GM23248 (cell line): ENCODE measurements at regions not wholly inside any gene's neighbourhood (a gene's known extent, or its start where the extent isn't known, plus 50 kb on each side); places are given as distances from the start of the nearest gene placed in this dataset.

Experiments
- EZH2 ChIP-seq: fragments of 200-600 bp; sonication (generic); IDR thresholded peaks from 2 replicates; pipeline ENCODE4 v1.6.1; 2018; ENCODE audit warnings: antibody characterized with exemption, mild to moderate bottlenecking; ENCODE audit not compliant: insufficient read depth, poor library complexity, severe bottlenecking
- EZH2phosphoT487 ChIP-seq: fragments of 200-600 bp; sonication (generic); IDR thresholded peaks from 2 replicates; pipeline ENCODE4 v1.6.1; 2018; ENCODE audit warnings: antibody characterized with exemption, moderate library complexity, mild to moderate bottlenecking, low read depth; ENCODE audit not compliant: insufficient read depth

DNA sequence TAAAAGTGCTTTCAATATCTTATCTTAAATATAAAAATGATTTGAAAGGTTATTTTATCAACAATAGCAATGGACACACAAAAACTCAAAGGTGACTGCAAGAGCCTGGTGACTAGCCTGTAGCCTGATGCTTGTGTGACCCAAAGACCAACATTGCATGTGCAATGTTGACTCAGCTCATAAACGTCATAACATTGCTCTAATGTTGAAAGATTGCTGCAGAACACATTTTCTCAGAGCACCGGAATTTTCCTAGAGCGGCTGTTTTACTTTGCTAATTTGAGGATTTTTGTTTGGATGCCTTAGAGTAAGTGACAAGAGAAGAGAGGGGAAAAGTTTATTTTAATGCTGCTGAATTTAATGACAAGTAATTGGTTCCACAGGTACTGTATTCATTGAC, 107.1 kb downstream of the RAB18 start:
- TF ChIP-seq EZH2 (no peak), EZH2phosphoT487 (no peak)
